IMR-90 (cell line): ENCODE measurements at regions not wholly inside any gene's neighbourhood (a gene's known extent, or its start where the extent isn't known, plus 50 kb on each side); places are given as distances from the start of the nearest gene placed in this dataset.

Experiments used
- ATAC-seq: fragments of 200-7000 bp; cut with Tn5 transposase; 2 replicates; pipeline ENCODE4 v1.9.1; 2020; ENCODE audit warnings: low read depth, mild to moderate bottlenecking, moderate library complexity
- BruUV-seq: library from RNA; stranded (reverse); fragments of 400-500 nt; replicated peaks from 2 replicates; lab custom pipeline; 2021; lab: Mats Ljungman, UMichigan
- CTCF ChIA-PET: fragments of 300-600 bp; formaldehyde crosslinking; extraction: SDS; loops from one replicate; lab custom pipeline; 2021; ENCODE audit warnings: antibody characterized with exemption; lab: Yijun Ruan, JAX
- POLR2A ChIA-PET: fragments of 300-600 bp; sonication (Branson Sonifier 250); formaldehyde crosslinking; loops from one replicate; lab custom pipeline; 2022; ENCODE audit warnings: antibody characterized with exemption; ENCODE audit not compliant: unreplicated experiment; lab: Charles Lee
- DNase-seq: peaks from one replicate; pipeline ENCODE4 v3.0.0; 2013
- H2AFZ ChIP-seq: replicated peaks from 2 replicates; pipeline ENCODE3; 2013; ENCODE audit warnings: low read length, mild to moderate bottlenecking; ENCODE audit not compliant: poor library complexity
- H2AK5ac ChIP-seq: 2 replicates; pipeline ENCODE4 v1.6.1; 2013; ENCODE audit warnings: low read depth, low read length, inconsistent platforms
- H2AK9ac ChIP-seq: replicated peaks from 2 replicates; pipeline ENCODE3; 2013; ENCODE audit warnings: mild to moderate bottlenecking, low read depth, low read length, moderate library complexity; ENCODE audit not compliant: poor library complexity
- H2BK120ac ChIP-seq: 2 replicates; pipeline ENCODE4 v1.6.1; 2013; ENCODE audit warnings: low read depth, low read length, inconsistent platforms
- H2BK15ac ChIP-seq: 3 replicates; pipeline ENCODE4 v1.6.1; 2013; ENCODE audit warnings: low read depth, low read length, inconsistent platforms
- H2BK20ac ChIP-seq: 2 replicates; pipeline ENCODE4 v1.6.1; 2013; ENCODE audit warnings: low read depth, mild to moderate bottlenecking, inconsistent platforms, low read length, moderate library complexity
- H2BK5ac ChIP-seq: 2 replicates; pipeline ENCODE4 v1.6.1; 2013; ENCODE audit warnings: mild to moderate bottlenecking, low read depth, low read length, inconsistent platforms; ENCODE audit not compliant: poor library complexity, severe bottlenecking
- H3K14ac ChIP-seq: replicated peaks from 2 replicates; pipeline ENCODE4 v1.6.1; 2013; ENCODE audit warnings: low read depth, low read length, inconsistent platforms
- H3K18ac ChIP-seq: 2 replicates; pipeline ENCODE4 v1.6.1; 2013; ENCODE audit warnings: low read depth, low read length, control low read depth
- H3K23ac ChIP-seq: 2 replicates; pipeline ENCODE4 v1.6.1; 2013; ENCODE audit warnings: low read depth, low read length, inconsistent platforms
- H3K27ac ChIP-seq: 2 replicates; pipeline ENCODE4 v1.5.1; 2013; ENCODE audit warnings: mild to moderate bottlenecking, control low read depth, low read length; ENCODE audit not compliant: insufficient read depth
- H3K27me3 ChIP-seq: 2 replicates; pipeline ENCODE4 v1.6.1; 2013; ENCODE audit warnings: low read length; ENCODE audit not compliant: control insufficient read depth, insufficient read depth
- H3K36me3 ChIP-seq: 2 replicates; pipeline ENCODE4 v1.6.1; 2013; ENCODE audit warnings: low read length, mixed read lengths; ENCODE audit not compliant: control insufficient read depth, insufficient read depth
- H3K4ac ChIP-seq: 2 replicates; pipeline ENCODE4 v1.6.1; 2013; ENCODE audit warnings: low read depth, low read length, inconsistent platforms
- H3K4me1 ChIP-seq: 2 replicates; pipeline ENCODE4 v1.6.1; 2013; ENCODE audit warnings: low read length, mixed read lengths; ENCODE audit not compliant: control insufficient read depth, insufficient read depth
- H3K4me2 ChIP-seq: 2 replicates; pipeline ENCODE4 v1.6.1; 2013; ENCODE audit warnings: low read depth, mild to moderate bottlenecking, control low read depth, low read length, moderate library complexity
- H3K4me3 ChIP-seq: 2 replicates; pipeline ENCODE4 v1.5.1; 2013; ENCODE audit warnings: low read depth, mild to moderate bottlenecking, control low read depth, low read length, moderate library complexity; ENCODE audit not compliant: insufficient read depth
- H3K56ac ChIP-seq: 2 replicates; pipeline ENCODE4 v1.6.1; 2013; ENCODE audit warnings: low read length, inconsistent platforms; ENCODE audit not compliant: insufficient read depth; ENCODE audit errors: extremely low read depth
- H3K79me1 ChIP-seq, 2 experiments: 2 replicates each; pipeline ENCODE4 v1.6.1; 2013; ENCODE audit warnings: low read length in 2 of 2, inconsistent platforms in 1 of 2, low read depth in 1 of 2
- H3K9ac ChIP-seq: 2 replicates; pipeline ENCODE4 v1.6.1; 2013; ENCODE audit warnings: low read depth, low read length, control low read depth
- H3K9me1 ChIP-seq: 2 replicates; pipeline ENCODE4 v1.6.1; 2013; ENCODE audit warnings: low read length, inconsistent platforms; ENCODE audit not compliant: insufficient read depth
- H3K9me3 ChIP-seq: 2 replicates; pipeline ENCODE4 v1.6.1; 2013; ENCODE audit warnings: low read length; ENCODE audit not compliant: control insufficient read depth, insufficient read depth
- H4K20me1 ChIP-seq: 2 replicates; pipeline ENCODE4 v1.6.1; 2013; ENCODE audit warnings: low read length, inconsistent platforms; ENCODE audit not compliant: insufficient read depth
- H4K5ac ChIP-seq: 2 replicates; pipeline ENCODE4 v1.6.1; 2013; ENCODE audit warnings: mild to moderate bottlenecking, low read depth, low read length, control low read depth
- H4K8ac ChIP-seq, 2 experiments: 2 replicates each; pipeline ENCODE4 v1.6.1; 2013; ENCODE audit warnings: low read depth in 2 of 2, low read length in 2 of 2, control low read depth in 1 of 2, inconsistent platforms in 1 of 2
- H4K91ac ChIP-seq: 2 replicates; pipeline ENCODE4 v1.6.1; 2013; ENCODE audit warnings: low read depth, low read length, inconsistent platforms; ENCODE audit not compliant: insufficient read depth
- MAFK ChIP-seq: IDR thresholded peaks from 2 replicates; pipeline ENCODE4 v1.6.1; 2012; ENCODE audit warnings: low read depth, low read length, improper control_type of control experiment
- MAZ ChIP-seq: IDR thresholded peaks from 2 replicates; pipeline ENCODE4 v1.6.1; 2012; ENCODE audit warnings: low read depth, mild to moderate bottlenecking, low read length, improper control_type of control experiment, moderate library complexity, borderline replicate concordance
- WGBS, 2 experiments: methylation state at CpG; one replicate each; pipeline versions ENCODE4 v1.1.5 to v1.1.7; 2013; ENCODE audit warnings: missing lambda C conversion rate in 2 of 2; ENCODE audit not compliant: insufficient read length in 1 of 2; ENCODE audit errors: extremely low coverage in 2 of 2; 5-methylcytosine and 5-hydroxymethylcytosine counted together
- dilution Hi-C: fragments of 300-500 bp; cut with HindIII; formaldehyde crosslinking; loops from one replicate; pipeline ENCODE4 v1.14.3; 2018; ENCODE audit warnings: low sequenced_read_pairs; ENCODE audit not compliant: unreplicated experiment
- in situ Hi-C: fragments of 300-500 bp; cut with MboI; formaldehyde crosslinking; loops from 3 replicates; pipeline ENCODE4 v1.14.3; 2019; ENCODE audit warnings: low sequenced_read_pairs, inconsistent platforms, mixed read lengths
- intact Hi-C: fragments of 100-400 bp; cut with micrococcal nuclease; formaldehyde crosslinking; loops from 2 replicates; pipeline ENCODE4 v1.10.0; 2022

GRCh38 chr12:73659802-73660201 lies 877.8 kb upstream of the ATXN7L3B start:
- no peaks in the 10 kb centered on the region for H3K27me3 ChIP-seq
- TF ChIP-seq MAFK (peak; percentile 61), MAZ (no peak)

More at GRCh38 chr12:73659802-73660201, 877.8 kb upstream of the ATXN7L3B start:
- Histone ChIP-seq H3K56ac (no peak overlapping the region), H3K9me1 (no peaks in the 10 kb centered on the region), H3K4me1 (no peaks in the 10 kb centered on the region), H4K5ac (no peak overlapping the region), H3K9me3 (peaks cover 7% of the 10 kb centered on the region), H3K36me3 (no peaks in the 10 kb centered on the region), H3K79me1 (no peaks in the 10 kb centered on the region), H2AFZ (no peak overlapping the region), H3K14ac (no peak overlapping the region), H2BK20ac (no peak overlapping the region), H3K23ac (no peak overlapping the region), H2BK120ac (no peak overlapping the region), H2AK9ac (no peak overlapping the region), H4K20me1 (no peaks in the 10 kb centered on the region), H3K27ac (no peak overlapping the region), H3K18ac (no peak overlapping the region), H3K9ac (no peak overlapping the region), H3K4me2 (no peak overlapping the region), H4K8ac (no peak overlapping the region), H2AK5ac (no peak overlapping the region), H2BK15ac (no peak overlapping the region), H4K91ac (no peak overlapping the region), H3K4ac (no peak overlapping the region), H3K4me3 (no peak overlapping the region), H2BK5ac (no peak overlapping the region)
- dilution Hi-C loops (no loop called here), intact Hi-C loops (no loop called here), in situ Hi-C loops (no loop called here)
- ChIA-PET POLR2A (no interaction called here), CTCF (no interaction called here)
- no CpG with 5 or more reads among the region's 1 CpG for WGBS, 2 experiments
- ATAC-seq (no peak), DNase-seq (no peak)
- no TSS peak for BruUV-seq
